CD4-positive, alpha-beta T cell treated with Interleukin-1 beta for 1 hour (primary cell): ENCODE measurements at regions not wholly inside any gene's neighbourhood (a gene's known extent, or its start where the extent isn't known, plus 50 kb on each side); places are given as distances from the start of the nearest gene placed in this dataset.

Experiments
- DNase-seq, 2 donors: peaks; one replicate each; pipeline ENCODE4 v3.0.0-alpha.2; 2020 to 2022

- DNase-seq: no peak
Measured at GRCh38 chr4:24417206-24417605, 167.1 kb downstream of the DHX15 start.

GRCh38 chr4:24416293-24416692 lies 168.1 kb downstream of the DHX15 start:
- DNase-seq: no peak

- DNase-seq: no peak
Measured at GRCh38 chr4:24413311-24413784, 171.0 kb downstream of the DHX15 start.

DNA sequence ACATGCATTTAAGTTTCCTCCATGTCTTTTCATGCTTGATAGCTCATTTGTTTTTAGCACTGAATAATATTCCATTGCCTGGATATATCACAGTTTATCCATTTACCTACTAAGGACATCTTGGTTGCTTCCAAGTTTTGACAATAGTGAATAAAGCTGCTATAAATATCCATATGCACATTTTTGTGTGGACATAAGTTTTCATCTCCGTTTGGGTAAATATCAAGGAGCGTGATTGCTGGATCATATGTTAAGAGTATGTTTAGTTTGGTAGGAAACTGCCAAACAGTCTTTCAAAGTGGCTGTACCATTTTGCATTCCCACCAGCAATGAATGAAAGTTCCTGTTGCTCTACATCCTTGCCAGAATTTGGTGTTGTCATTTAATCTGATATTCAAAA lies 172.5 kb downstream of the DHX15 start:
- no peak for DNase-seq

DNA sequence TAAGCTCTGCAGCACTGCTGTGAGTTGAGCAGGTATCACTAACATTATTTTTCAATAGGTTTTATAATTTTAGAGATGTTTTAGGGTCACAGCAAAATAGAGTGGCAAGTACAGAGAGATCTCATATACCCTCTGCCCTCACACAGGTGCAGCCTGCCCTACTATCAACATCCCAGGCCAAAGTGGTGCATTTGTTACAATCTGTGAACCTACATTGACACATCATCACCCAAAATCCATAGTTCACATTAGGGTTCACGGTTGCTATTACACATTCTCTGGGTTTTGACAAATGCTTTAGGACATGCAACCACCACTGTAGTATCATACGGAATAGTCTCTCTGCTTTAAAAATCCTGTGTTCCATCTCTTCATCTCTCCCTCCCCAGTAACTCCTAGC lies 173.1 kb downstream of the DHX15 start:
- no peak for DNase-seq

DNA sequence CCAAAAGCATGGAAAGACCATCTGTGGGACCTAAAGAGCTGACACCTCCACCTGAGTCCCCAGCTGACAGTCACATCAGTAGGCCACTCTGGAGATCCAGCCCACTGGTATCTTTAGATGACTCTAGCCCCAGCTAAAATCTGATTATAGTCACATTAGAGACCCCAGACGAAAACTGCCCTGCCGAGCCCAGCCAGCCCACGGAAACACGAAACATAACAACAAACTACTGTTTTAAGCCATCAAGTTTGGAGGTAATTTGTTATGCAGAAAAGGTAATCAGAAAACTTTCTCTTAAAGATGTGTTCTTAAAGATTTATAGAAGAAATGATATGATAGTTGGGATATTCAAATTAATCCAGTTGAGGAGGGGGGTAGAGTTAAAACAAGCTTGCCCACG lies 175.7 kb downstream of the DHX15 start:
- no peak for DNase-seq

- DNase-seq: no peak
Measured at GRCh38 chr4:24405926-24406325, 178.4 kb downstream of the DHX15 start.

DNA sequence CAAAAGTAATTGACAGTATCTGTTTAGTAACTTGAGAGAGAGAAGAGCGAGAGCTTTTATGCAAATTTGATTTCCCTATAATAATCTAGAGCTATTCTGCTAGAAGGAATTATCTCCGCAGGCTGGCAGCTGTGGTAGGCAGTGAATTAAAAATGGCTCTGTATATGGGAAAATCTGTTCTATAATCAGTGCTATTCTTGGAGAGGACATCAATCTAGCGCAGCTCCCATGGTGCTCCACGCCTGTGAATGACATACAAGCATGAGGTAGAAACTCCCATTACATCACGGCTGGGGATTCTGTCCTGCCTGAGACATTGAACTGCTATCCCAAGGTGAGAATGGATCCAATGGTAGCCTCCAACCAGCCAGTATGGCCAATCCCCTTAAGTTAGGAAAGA lies 179.0 kb downstream of the DHX15 start:
- no peak for DNase-seq

DNA sequence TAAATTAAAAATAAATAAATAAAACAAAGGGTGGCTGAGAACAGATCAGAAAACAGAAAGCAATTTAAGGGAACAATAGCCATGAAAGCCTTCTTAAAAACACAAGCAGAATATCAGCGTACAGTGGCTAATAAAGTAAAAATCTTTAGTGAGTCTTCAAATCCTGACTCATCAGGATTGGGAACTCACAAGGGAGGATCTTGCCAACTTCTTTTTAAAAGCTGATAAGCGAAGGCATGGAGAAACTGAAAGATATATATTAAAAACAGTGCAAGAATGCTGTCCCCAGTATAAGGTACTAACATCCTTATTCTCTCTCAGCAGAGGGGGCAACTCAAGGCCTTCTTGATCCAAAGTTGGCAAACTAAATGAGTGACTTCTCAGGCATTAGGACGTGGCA lies 180.1 kb downstream of the DHX15 start:
- DNase-seq: no peak

DNA sequence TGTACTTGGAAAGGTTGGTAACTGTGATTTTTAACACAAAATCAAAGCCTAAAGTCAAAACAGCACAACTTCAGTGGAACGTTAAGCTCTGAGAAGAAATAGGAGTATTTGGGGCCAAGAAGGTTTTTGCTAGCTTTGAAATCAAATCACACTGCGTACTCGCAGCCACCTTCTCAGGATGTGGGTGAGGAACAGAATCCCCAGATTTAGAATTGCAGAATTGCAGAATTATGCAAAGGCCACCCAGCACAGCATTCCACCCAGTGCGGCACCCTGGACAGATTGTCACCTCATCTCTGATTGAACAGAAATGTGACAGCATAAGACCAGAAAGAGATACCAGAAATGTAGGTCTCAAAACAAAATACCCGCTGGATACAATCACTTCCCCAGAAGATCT lies 181.1 kb downstream of the DHX15 start:
- no peak for DNase-seq

GRCh38 chr4:24400537-24400936 lies 183.8 kb downstream of the DHX15 start:
- DNase-seq: no peak

GRCh38 chr4:24396988-24397387 lies 187.4 kb downstream of the DHX15 start:
- DNase-seq: no peak

GRCh38 chr4:24395937-24396336 lies 188.4 kb downstream of the DHX15 start:
- no peak for DNase-seq

- DNase-seq: no peak
Measured at GRCh38 chr4:24394041-24394440, 190.3 kb downstream of the DHX15 start.

GRCh38 chr4:24392613-24393012 lies 191.7 kb downstream of the DHX15 start:
- DNase-seq: no peak

DNA sequence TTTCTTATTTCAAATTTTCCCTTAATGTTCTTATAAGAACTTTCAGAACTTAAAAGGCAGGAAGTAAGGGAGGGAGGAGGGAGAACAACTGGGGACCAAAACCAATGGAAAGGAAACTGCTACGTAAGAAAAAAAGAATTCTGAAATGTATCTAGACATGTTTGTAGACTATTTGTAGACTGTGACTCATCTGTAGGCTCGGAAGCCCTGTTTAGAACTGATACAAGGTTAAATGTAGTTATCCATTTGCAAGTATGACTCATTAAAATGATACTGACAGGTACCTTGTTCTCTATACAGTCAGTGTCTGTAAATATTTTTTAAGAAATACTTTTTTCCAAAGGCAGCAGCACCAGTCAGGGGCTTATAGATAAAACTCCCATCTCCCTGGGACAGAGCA lies 202.0 kb downstream of the DHX15 start:
- DNase-seq: no peak

- no peak for DNase-seq
Measured at GRCh38 chr4:24380957-24381665, 203.2 kb downstream of the DHX15 start.

- DNase-seq: no peak
Measured at GRCh38 chr4:24373704-24374103, 210.7 kb downstream of the DHX15 start.

DNA sequence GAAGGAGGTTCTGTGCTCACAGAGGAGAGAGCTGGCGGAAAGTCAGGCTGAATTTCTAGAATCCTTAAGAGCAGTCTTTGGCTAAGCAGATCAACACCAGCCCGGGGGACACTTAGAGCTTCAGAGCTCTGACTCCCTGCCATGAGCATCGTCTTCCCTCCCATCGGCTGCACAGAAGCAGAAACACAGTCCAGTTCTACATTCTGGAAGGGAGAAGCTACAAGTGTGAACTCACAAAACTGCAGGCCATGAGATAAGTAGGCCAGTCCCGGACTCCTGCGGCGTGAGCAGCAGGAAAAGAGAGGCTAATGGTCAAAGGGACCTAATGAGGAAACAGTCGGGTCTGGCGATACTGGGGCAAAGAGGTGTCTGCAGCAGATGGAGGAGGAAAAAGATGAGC lies 211.5 kb downstream of the DHX15 start:
- DNase-seq: no peak

DNA sequence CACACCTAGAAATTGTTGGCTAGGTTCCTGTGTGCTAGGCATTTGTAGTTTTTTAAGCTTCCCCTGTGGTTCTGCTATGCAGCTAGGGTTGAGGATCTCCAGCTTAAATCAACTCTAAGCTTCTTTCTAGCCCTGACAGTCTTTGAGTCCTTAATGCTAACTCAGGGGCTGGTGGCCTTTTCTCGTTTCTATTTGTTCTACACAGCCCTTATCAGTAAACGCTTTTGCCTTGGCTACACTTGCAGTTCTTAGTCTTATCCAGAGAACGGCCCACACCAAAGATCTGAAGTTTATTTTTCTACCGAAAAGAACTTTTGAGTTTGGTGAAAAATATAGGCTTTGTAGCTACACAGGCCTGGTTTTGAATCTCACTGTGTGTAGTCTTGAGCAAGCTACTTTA lies 212.0 kb downstream of the DHX15 start:
- no peak for DNase-seq

DNA sequence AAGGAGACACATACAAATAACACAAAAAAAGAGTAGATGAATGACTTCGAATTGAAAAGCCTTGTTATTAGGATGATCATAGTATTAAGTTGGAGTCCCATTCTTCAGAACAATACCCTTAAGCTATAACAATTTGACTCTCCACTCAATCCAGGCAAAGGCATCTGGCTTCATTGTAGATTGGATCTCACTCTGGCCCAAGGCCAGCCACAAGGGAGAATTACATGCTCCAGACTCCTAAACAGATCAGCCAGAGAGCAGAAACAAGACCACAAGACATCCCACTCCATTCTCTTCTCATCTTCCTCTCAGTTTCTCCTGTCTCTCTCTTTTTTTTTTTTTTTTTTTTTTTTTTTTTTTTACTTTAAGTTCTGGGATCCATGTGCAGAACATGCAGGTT lies 213.9 kb downstream of the DHX15 start:
- DNase-seq: no peak

DNA sequence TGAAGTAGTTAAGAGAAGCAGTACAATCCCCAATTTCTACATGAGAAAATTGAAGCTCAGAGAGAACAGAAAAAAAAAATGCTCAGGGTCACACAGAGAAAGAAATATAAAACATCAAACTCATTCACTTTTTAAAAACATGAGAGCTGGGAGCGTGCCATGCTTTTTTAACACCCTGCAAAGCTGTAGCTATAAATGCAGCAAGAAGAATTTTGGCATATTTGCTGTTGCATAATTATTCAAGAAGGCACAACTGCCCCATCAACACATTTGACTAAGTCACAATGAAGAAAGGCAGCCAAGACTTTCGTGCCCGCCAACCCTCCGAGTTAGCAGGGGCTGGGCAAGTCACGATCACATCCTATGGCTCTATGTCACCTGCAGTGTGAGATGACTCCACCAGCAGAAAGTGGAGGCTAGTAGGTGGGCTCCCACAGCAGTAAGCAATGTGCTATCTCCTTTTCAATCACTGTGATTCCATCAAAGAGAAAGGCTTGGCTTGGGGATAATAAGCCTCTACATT lies 214.8 kb downstream of the DHX15 start:
- DNase-seq: no peak

DNA sequence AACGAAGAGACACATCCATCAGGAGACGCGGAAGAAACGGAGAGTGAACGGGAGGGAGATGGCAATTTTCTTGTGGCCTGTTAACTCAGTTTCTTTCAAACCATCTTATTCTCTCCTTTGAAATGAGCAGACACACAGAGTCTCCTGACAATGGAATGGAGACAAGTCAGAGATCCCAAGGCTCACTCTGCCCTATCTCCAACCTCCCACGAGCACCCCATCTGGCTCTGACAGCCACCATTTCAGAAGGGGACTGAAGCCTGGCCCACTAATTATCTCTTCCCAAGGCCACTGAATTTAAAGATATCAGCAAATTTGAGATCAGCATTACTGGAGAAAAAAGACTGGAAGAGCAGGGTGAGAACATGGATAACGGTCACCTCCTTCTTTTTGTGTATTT lies 215.6 kb downstream of the DHX15 start:
- no peak for DNase-seq

- no peak for DNase-seq
Measured at GRCh38 chr4:24364852-24365251, 219.5 kb downstream of the DHX15 start.

GRCh38 chr4:24364249-24364648 lies 220.1 kb downstream of the DHX15 start:
- DNase-seq: no peak
